IMR-90 (cell line): ENCODE measurements at regions not wholly inside any gene's neighbourhood (a gene's known extent, or its start where the extent isn't known, plus 50 kb on each side); places are given as distances from the start of the nearest gene placed in this dataset.

Source experiments
- BHLHE40 ChIP-seq: fragments of 150-350 bp; IDR thresholded peaks from 2 replicates; pipeline ENCODE4 v1.6.1; 2016; ENCODE audit warnings: mild to moderate bottlenecking, low read depth, low read length
- CEBPB ChIP-seq: IDR thresholded peaks from 2 replicates; pipeline ENCODE4 v1.6.1; 2012; ENCODE audit warnings: low read depth, low read length, improper control_type of control experiment
- ELK1 ChIP-seq: fragments of 150-350 bp; IDR thresholded peaks from 2 replicates; pipeline ENCODE4 v1.6.1; 2016; ENCODE audit warnings: low read depth, mild to moderate bottlenecking, low read length, moderate library complexity, borderline replicate concordance
- FOS ChIP-seq: fragments of 150-350 bp; IDR thresholded peaks from 2 replicates; pipeline ENCODE4 v1.6.1; 2016; ENCODE audit warnings: low read depth, low read length
- MAFK ChIP-seq: IDR thresholded peaks from 2 replicates; pipeline ENCODE4 v1.6.1; 2012; ENCODE audit warnings: low read depth, low read length, improper control_type of control experiment
- MAZ ChIP-seq: IDR thresholded peaks from 2 replicates; pipeline ENCODE4 v1.6.1; 2012; ENCODE audit warnings: low read depth, mild to moderate bottlenecking, low read length, improper control_type of control experiment, moderate library complexity, borderline replicate concordance
- NFE2L2 ChIP-seq: fragments of 150-350 bp; IDR thresholded peaks from 2 replicates; pipeline ENCODE4 v1.6.1; 2016; ENCODE audit warnings: low read depth, mild to moderate bottlenecking, low read length
- POLR2A ChIP-seq: IDR thresholded peaks from 2 replicates; pipeline ENCODE4 v1.6.1; 2012; ENCODE audit warnings: mild to moderate bottlenecking, low read depth, low read length
- RAD21 ChIP-seq: IDR thresholded peaks from 2 replicates; pipeline ENCODE4 v1.6.1; 2012; ENCODE audit warnings: low read length, improper control_type of control experiment
- RCOR1 ChIP-seq: IDR thresholded peaks from 2 replicates; pipeline ENCODE4 v1.6.1; 2012; ENCODE audit warnings: mild to moderate bottlenecking, low read length, improper control_type of control experiment; ENCODE audit not compliant: insufficient replicate concordance
- RFX5 ChIP-seq: IDR thresholded peaks from 2 replicates; pipeline ENCODE4 v1.8.0; 2012; ENCODE audit warnings: low read depth, mild to moderate bottlenecking, low read length, moderate library complexity
- SMC3 ChIP-seq: fragments of 150-350 bp; IDR thresholded peaks from 2 replicates; pipeline ENCODE4 v1.6.1; 2016; ENCODE audit warnings: low read depth, mild to moderate bottlenecking, antibody characterized with exemption, low read length, moderate library complexity
- TF ChIP-seq, protein P1 (sequence below): conservative IDR thresholded peaks from 2 replicates; pipeline ENCODE4 v1.5.1; 2012; ENCODE audit warnings: mild to moderate bottlenecking, low read depth, low read length, improper control_type of control experiment
- TF ChIP-seq, protein P2 (sequence below): fragments of 150-350 bp; IDR thresholded peaks from 2 replicates; pipeline ENCODE4 v1.6.1; 2017; ENCODE audit warnings: mild to moderate bottlenecking, antibody characterized with exemption, low read length, low read depth

GRCh38 chr2:217475791-217476190 lies 527.0 kb downstream of the TNS1 start:
- no peak for TF ChIP-seq ELK1
- TF ChIP-seq, protein P1, sequence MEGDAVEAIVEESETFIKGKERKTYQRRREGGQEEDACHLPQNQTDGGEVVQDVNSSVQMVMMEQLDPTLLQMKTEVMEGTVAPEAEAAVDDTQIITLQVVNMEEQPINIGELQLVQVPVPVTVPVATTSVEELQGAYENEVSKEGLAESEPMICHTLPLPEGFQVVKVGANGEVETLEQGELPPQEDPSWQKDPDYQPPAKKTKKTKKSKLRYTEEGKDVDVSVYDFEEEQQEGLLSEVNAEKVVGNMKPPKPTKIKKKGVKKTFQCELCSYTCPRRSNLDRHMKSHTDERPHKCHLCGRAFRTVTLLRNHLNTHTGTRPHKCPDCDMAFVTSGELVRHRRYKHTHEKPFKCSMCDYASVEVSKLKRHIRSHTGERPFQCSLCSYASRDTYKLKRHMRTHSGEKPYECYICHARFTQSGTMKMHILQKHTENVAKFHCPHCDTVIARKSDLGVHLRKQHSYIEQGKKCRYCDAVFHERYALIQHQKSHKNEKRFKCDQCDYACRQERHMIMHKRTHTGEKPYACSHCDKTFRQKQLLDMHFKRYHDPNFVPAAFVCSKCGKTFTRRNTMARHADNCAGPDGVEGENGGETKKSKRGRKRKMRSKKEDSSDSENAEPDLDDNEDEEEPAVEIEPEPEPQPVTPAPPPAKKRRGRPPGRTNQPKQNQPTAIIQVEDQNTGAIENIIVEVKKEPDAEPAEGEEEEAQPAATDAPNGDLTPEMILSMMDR, result no peak
- no peak for TF ChIP-seq BHLHE40
- no peak for TF ChIP-seq RCOR1
- no peak for TF ChIP-seq CEBPB
- no peak for TF ChIP-seq NFE2L2
- TF ChIP-seq, protein P2, sequence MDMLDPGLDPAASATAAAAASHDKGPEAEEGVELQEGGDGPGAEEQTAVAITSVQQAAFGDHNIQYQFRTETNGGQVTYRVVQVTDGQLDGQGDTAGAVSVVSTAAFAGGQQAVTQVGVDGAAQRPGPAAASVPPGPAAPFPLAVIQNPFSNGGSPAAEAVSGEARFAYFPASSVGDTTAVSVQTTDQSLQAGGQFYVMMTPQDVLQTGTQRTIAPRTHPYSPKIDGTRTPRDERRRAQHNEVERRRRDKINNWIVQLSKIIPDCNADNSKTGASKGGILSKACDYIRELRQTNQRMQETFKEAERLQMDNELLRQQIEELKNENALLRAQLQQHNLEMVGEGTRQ, result no peak
- no peak for TF ChIP-seq RAD21
- TF ChIP-seq POLR2A, result no peak
- TF ChIP-seq RFX5, result no peak
- TF ChIP-seq SMC3, result no peak
- no peak for TF ChIP-seq FOS
- TF ChIP-seq MAZ, result no peak
- no peak for TF ChIP-seq MAFK
